ENCODE measurements at regions not wholly inside any gene's neighbourhood (a gene's known extent, or its start where the extent isn't known, plus 50 kb on each side); places are given as distances from the start of the nearest gene placed in this dataset.

GRCh38 chr22:47423861-47424820 is 661.7 kb downstream of the TBC1D22A start:
- TF ChIP-seq CTCF (conservative IDR thresholded peaks at IDR 0.05; ENCODE audit: low read depth, low read length), result no peak
- no peak for TF ChIP-seq EZH2 (IDR thresholded peaks at IDR 0.05; ENCODE audit: low read length, unreplicated experiment)

All from PC-3 (cell line).